SK-N-MC (cell line): ENCODE measurements at regions not wholly inside any gene's neighbourhood (a gene's known extent, or its start where the extent isn't known, plus 50 kb on each side); places are given as distances from the start of the nearest gene placed in this dataset.

Experiments
- EZH2 ChIP-seq: fragments of 200-600 bp; sonication (generic); IDR thresholded peaks from one replicate; pipeline ENCODE4 v1.6.1; 2017; ENCODE audit warnings: antibody characterized with exemption
- POLR2AphosphoS5 ChIP-seq: IDR thresholded peaks from 2 replicates; pipeline ENCODE4 v1.6.1; 2012; ENCODE audit warnings: mild to moderate bottlenecking, low read depth, low read length, borderline replicate concordance

GRCh38 chr9:84575705-84576104, 93.8 kb upstream of the NTRK2 start:
- no peak for TF ChIP-seq EZH2
- TF ChIP-seq POLR2AphosphoS5: no peak
